ENCODE measurements at regions not wholly inside any gene's neighbourhood (a gene's known extent, or its start where the extent isn't known, plus 50 kb on each side); places are given as distances from the start of the nearest gene placed in this dataset.

- TF ChIP-seq OVOL2 (CRISPR knock-in tag; IDR thresholded peaks at IDR 0.05; ENCODE audit: borderline replicate concordance), result no peak
- no peak for TF ChIP-seq JAZF1 (CRISPR knock-in tag; IDR thresholded peaks at IDR 0.05)
- no peak for TF ChIP-seq GTF2I (CRISPR knock-in tag; conservative IDR thresholded peaks at IDR 0.05)
- TF ChIP-seq NFATC4 (CRISPR knock-in tag; IDR thresholded peaks at IDR 0.05), result no peak
- TF ChIP-seq, protein P1, sequence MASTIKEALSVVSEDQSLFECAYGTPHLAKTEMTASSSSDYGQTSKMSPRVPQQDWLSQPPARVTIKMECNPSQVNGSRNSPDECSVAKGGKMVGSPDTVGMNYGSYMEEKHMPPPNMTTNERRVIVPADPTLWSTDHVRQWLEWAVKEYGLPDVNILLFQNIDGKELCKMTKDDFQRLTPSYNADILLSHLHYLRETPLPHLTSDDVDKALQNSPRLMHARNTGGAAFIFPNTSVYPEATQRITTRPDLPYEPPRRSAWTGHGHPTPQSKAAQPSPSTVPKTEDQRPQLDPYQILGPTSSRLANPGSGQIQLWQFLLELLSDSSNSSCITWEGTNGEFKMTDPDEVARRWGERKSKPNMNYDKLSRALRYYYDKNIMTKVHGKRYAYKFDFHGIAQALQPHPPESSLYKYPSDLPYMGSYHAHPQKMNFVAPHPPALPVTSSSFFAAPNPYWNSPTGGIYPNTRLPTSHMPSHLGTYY (CRISPR knock-in tag; IDR thresholded peaks at IDR 0.05), result no peak
- TF ChIP-seq ZNF423 (CRISPR knock-in tag; IDR thresholded peaks at IDR 0.05), result no peak
Measured at GRCh38 chr6:145480024-145480423, 255.3 kb downstream of the EPM2A start (continued).

DNA sequence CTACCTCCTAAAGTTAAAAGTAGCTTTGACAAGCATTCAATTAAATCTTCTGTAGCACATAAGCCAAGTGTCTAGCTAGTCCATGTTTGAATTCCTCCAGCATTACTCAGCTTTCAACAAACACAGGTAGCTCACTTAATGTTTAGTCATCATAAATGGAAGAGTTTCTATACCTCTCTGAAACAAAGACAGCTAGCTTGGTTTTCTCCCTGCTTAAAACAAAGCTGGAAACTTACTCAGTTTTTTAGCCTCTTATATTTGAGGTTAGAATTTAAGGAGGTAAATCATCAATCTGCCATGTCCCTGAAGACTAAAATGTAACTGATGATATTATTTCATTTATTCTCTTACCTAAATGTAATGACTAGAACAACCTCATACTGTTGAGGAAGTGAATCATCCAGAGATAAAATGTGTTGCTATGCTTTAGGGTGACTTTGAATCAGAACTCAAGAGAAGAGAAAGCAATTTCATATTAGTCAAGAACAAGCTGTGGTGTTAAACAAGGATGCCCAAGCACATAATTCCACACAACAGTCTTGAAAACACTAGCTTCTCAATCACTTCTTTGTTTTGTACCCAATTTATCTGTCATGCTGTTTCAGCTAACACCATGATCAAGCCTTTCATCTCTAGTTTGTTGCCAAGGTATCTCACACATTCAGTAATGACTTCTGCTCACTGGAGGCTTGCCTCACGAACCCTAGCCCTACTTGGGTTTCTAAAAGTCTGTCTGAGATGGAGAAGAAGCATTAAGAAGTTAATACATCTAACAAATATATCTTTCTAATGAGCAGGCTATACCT lies 251.9 kb downstream of the EPM2A start:
- ChIA-PET CTCF (interaction anchor here (1.7 kb wide), 1 partner anchor 30 kb away, joined by 5 read pairs; no protein-coding TSS in a partner anchor), POLR2A (interaction anchor here (0.6 kb wide), 1 partner anchor 2000 kb away, joined by 3 read pairs; no protein-coding TSS in a partner anchor)
- H3K27me3 Mint-ChIP-seq (ENCODE audit: low read depth), result no peaks in the 10 kb centered on the region
- H3K36me3 Mint-ChIP-seq, result no peaks in the 10 kb centered on the region
- H3K9me3 Mint-ChIP-seq, result peaks cover 9% of the 10 kb centered on the region
- H3K27ac Mint-ChIP-seq, result no peak overlapping the region
- H3K4me3 Mint-ChIP-seq, result no peak overlapping the region
- H3K4me1 Mint-ChIP-seq, result no peaks in the 10 kb centered on the region
- no peak for DNase-seq (ENCODE audit: low spot score)
- TF ChIP-seq, protein P2, sequence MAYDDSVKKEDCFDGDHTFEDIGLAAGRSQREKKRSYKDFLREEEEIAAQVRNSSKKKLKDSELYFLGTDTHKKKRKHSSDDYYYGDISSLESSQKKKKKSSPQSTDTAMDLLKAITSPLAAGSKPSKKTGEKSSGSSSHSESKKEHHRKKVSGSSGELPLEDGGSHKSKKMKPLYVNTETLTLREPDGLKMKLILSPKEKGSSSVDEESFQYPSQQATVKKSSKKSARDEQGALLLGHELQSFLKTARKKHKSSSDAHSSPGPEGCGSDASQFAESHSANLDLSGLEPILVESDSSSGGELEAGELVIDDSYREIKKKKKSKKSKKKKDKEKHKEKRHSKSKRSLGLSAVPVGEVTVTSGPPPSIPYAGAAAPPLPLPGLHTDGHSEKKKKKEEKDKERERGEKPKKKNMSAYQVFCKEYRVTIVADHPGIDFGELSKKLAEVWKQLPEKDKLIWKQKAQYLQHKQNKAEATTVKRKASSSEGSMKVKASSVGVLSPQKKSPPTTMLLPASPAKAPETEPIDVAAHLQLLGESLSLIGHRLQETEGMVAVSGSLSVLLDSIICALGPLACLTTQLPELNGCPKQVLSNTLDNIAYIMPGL (CRISPR knock-in tag; IDR thresholded peaks at IDR 0.05), result no peak
- TF ChIP-seq GTF2I (CRISPR knock-in tag; conservative IDR thresholded peaks at IDR 0.05) (no peak), RELA (CRISPR knock-in tag; IDR thresholded peaks at IDR 0.05; ENCODE audit: borderline replicate concordance) (no peak), FOXJ3 (CRISPR knock-in tag; IDR thresholded peaks at IDR 0.05; ENCODE audit: borderline replicate concordance) (no peak), ATF1 (CRISPR knock-in tag; IDR thresholded peaks at IDR 0.05) (no peak), OVOL2 (CRISPR knock-in tag; IDR thresholded peaks at IDR 0.05; ENCODE audit: borderline replicate concordance) (no peak), ZNF121 (CRISPR knock-in tag; IDR thresholded peaks at IDR 0.05) (no peak), ESRRA (CRISPR knock-in tag; IDR thresholded peaks at IDR 0.05; ENCODE audit: borderline replicate concordance) (no peak), SMAD3 (CRISPR knock-in tag; IDR thresholded peaks at IDR 0.05; ENCODE audit: borderline replicate concordance) (no peak), MYBL2 (CRISPR knock-in tag; IDR thresholded peaks at IDR 0.05) (no peak)
- TF ChIP-seq, protein P3, sequence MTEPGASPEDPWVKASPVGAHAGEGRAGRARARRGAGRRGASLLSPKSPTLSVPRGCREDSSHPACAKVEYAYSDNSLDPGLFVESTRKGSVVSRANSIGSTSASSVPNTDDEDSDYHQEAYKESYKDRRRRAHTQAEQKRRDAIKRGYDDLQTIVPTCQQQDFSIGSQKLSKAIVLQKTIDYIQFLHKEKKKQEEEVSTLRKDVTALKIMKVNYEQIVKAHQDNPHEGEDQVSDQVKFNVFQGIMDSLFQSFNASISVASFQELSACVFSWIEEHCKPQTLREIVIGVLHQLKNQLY (CRISPR knock-in tag; IDR thresholded peaks at IDR 0.05), result no peak
- TF ChIP-seq, protein P4, sequence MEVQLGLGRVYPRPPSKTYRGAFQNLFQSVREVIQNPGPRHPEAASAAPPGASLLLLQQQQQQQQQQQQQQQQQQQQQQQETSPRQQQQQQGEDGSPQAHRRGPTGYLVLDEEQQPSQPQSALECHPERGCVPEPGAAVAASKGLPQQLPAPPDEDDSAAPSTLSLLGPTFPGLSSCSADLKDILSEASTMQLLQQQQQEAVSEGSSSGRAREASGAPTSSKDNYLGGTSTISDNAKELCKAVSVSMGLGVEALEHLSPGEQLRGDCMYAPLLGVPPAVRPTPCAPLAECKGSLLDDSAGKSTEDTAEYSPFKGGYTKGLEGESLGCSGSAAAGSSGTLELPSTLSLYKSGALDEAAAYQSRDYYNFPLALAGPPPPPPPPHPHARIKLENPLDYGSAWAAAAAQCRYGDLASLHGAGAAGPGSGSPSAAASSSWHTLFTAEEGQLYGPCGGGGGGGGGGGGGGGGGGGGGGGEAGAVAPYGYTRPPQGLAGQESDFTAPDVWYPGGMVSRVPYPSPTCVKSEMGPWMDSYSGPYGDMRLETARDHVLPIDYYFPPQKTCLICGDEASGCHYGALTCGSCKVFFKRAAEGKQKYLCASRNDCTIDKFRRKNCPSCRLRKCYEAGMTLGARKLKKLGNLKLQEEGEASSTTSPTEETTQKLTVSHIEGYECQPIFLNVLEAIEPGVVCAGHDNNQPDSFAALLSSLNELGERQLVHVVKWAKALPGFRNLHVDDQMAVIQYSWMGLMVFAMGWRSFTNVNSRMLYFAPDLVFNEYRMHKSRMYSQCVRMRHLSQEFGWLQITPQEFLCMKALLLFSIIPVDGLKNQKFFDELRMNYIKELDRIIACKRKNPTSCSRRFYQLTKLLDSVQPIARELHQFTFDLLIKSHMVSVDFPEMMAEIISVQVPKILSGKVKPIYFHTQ (CRISPR knock-in tag; IDR thresholded peaks at IDR 0.05), result no peak
- TF ChIP-seq, protein P1 (CRISPR knock-in tag; IDR thresholded peaks at IDR 0.05), result no peak
- TF ChIP-seq, protein P5, sequence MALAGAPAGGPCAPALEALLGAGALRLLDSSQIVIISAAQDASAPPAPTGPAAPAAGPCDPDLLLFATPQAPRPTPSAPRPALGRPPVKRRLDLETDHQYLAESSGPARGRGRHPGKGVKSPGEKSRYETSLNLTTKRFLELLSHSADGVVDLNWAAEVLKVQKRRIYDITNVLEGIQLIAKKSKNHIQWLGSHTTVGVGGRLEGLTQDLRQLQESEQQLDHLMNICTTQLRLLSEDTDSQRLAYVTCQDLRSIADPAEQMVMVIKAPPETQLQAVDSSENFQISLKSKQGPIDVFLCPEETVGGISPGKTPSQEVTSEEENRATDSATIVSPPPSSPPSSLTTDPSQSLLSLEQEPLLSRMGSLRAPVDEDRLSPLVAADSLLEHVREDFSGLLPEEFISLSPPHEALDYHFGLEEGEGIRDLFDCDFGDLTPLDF (CRISPR knock-in tag; IDR thresholded peaks at IDR 0.05), result no peak
- no peak for ATAC-seq

Data from WTC11 (cell line).